GM18909 (cell line): ENCODE measurements at regions not wholly inside any gene's neighbourhood (a gene's known extent, or its start where the extent isn't known, plus 50 kb on each side); places are given as distances from the start of the nearest gene placed in this dataset.

ENCODE experiments used
- ATAC-seq: cut with Tn5 transposase; IDR thresholded peaks from one replicate; pipeline ENCODE4 v1.9.1; 2021; ENCODE audit warnings: mild to moderate bottlenecking; ENCODE audit not compliant: unreplicated experiment, poor library complexity

DNA sequence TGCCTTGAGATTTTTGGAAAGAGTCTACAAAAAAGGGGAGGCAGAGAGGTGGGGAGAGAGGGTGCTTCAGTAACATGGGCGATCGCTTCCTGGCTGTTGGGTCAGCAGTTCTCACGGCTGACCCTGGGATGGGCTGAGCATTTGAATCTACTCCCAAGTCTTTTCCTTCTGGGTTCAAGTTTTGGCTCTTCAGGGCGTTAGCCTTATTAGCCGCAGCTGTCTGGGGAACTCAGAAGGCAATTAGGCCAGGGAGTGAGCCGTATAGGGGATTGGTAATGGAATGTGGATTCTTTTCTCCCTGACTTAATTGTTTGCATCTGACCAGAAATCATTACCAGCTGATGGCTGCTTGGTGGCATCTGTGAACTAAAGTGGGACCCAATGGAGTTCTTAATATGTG is 250.5 kb upstream of the SKOR2 start:
- no peak for ATAC-seq

GRCh38 chr18:47500930-47501329 is 249.5 kb upstream of the SKOR2 start:
- ATAC-seq: no peak

- ATAC-seq: no peak
These were observed 241.2 kb upstream of the SKOR2 start for GRCh38 chr18:47492691-47493090.

DNA sequence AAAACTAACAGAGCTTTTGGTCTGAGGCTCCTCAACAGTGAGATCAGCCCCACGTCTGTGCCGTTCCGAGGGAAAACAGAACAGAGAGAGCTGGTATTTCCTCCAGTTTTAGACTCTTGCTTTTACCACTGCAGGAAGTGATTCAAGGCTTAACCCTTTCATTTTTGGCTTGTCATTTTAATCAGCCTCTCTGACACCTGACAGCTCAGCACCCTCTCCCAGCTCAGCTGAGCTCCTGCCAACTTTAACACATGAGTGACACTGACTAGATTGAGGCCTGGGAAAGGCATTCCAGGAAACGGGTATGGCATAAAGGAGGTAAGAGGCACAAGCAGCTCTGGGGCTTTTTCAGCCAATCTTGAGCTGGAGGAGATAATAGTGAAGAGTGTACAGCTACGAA is 239.4 kb upstream of the SKOR2 start:
- ATAC-seq: no peak

DNA sequence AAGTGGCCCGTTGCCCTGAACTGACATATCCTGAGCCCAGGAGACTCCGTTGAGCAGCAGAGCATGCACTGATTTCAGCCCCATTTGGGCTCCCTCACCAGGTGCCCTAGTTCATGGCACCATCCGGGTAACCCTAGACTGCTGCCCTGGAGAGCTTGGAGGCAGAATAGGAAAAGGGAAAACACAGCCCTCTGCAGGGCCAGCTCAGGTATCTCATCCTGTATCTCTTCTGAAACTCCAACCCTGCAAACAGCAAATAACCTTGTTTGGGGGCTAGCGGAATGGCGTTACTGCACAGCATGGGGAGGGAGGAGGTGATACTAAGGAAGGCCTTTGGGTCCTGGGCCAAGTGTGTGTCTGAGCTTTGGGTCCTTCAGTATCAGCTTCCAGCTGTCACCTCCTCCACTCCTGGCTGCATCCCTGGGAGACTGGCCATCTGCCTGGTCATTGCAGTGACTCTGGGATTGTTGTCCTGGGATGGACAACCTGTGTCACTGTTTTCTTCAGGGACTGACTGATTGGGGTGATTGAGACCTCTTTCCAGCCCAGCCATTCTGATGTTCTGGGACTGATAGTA is 233.8 kb upstream of the SKOR2 start:
- ATAC-seq: no peak

DNA sequence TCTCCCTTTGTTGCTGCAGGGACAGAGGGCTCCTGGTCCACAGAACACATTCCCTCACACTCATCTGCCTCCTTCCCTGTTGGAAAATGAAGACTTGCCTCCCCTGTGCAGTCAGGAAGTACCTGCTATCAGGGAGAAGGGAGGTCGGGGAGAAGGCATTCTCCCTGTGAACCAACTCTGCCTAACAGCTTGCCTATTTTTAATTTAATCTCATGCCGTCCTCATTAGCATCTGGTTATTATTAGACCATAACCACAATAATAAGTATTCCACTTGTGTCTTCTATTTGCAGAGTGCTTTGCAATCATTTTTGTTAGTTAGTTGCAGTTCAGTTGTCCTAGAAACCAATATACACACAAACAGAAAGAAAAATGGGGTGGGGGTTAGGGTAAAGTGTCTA is 232.6 kb upstream of the SKOR2 start:
- no peak for ATAC-seq

DNA sequence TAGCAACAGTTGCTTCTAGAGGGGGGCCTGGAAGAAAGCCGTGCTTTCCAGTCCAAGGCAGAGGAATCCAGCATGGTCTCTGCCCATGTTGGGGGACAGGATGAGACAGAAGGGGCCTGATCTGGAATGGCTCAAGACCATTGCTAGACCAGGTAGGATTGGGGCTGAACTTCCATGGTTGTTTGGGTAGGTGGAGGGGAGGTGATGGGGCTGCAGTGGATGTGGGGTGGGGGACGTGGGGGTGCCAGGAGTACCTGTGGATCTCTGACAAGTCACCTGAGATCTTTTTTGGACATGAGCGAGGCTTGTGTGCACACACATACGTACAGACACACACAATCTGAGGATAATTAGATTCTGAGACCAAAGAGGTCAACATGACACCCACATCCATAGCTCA is 228.7 kb upstream of the SKOR2 start:
- no peak for ATAC-seq

DNA sequence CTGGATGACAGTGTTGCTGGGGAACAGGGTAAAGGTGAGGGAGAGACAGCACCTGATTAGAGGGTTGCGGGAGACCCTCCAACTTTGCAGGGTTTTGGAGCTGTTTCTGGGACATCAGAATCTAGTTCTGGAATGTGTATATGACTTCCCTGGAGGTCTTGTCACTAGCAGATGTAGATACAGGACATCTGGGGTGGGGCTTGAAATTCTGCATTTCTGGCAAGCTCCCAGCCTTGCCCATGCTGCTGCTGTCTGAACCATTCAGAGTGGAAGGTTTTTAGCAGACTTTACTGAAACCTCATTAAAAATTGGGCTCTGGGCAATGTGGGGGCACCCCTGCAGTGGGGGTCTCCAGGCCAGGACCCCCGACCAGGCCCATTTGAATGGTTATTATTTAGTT is 220.3 kb upstream of the SKOR2 start:
- ATAC-seq: no peak

GRCh38 chr18:47470941-47471340 is 219.5 kb upstream of the SKOR2 start:
- no peak for ATAC-seq

DNA sequence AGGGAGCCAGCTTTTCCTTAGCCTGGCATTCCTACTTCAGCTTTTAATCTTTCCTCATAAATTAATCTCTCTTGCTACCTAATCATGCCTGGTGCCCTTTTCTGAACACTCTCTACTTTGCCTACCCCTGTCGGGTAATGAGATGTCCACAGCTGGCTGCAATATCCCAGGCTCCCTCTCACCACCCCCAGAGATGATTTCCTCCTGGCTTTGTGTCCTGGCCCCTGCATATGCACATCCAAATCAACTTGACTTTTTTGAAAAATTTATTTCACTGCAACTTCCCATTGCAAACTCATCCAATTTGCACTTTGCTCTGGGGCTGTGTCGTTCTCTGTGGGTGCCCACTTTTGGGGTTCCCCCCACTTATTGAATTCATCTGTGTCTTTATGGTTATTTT is 218.1 kb upstream of the SKOR2 start:
- ATAC-seq: no peak

- no peak for ATAC-seq
These were observed 210.5 kb upstream of the SKOR2 start for GRCh38 chr18:47461977-47462376.

GRCh38 chr18:47461406-47461948 is 210.0 kb upstream of the SKOR2 start:
- ATAC-seq: no peak

DNA sequence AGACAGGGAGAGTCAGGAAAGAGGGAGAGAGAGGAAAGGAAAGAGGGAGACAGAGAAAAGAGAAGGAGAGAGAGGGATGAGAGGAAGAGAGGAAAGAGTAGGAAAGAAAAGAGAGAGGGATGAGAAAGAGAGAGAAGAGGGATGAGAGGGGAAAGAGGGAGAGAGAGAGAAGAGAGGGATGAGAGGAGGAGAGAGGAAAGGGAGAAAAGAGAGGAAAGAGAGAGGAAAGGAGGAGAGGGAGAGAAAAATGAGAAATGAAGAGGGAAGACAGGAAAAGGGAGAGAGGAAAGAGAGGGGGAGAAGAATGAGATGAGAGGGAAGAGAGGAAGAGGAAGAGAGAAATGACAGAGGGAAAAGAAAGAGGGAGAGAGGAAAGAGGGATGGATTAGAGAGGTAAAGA is 207.0 kb upstream of the SKOR2 start:
- no peak for ATAC-seq

- ATAC-seq: no peak
These were observed 206.2 kb upstream of the SKOR2 start for GRCh38 chr18:47457614-47458013.

GRCh38 chr18:47453038-47453437 is 201.6 kb upstream of the SKOR2 start:
- no peak for ATAC-seq

DNA sequence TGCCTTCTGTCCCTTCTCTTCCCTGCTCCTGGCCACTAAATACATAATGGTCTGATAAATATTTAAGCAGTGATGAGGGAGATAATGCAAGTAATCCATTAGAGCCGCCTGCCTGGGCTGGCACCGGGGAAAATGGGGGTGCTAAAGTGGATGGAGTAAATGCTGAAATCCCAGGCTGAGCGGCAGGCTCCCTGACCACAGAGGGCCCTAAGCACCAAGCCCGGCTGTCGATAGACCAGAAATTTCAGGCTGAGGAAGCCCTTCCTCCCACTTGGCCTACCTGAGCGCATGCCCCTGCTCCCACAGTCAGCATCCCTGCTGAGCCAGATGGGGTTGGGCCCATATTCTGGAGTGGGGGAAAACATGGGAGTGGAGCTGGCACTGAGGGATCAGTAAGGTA is 197.5 kb upstream of the SKOR2 start:
- no peak for ATAC-seq

DNA sequence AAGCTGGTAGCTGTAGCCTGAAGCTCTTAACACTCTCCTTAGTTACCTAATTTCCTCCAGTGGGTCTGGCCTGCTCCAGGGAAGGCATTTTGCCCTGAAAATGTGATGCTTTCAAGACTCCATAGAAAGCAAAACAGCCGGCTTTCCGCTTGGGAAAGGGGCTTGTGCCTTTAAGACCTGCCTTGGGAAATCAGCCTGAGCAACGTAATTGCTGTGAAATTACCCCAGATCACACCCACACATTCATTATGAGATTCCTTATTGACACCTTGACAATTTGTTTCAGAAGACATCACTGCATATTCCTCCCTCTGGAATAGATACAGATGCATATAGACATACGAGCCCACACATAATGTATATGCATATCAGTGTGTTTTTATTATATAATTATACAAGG is 190.5 kb upstream of the SKOR2 start:
- ATAC-seq: no peak

GRCh38 chr18:47438001-47438400 is 186.5 kb upstream of the SKOR2 start:
- ATAC-seq: no peak

DNA sequence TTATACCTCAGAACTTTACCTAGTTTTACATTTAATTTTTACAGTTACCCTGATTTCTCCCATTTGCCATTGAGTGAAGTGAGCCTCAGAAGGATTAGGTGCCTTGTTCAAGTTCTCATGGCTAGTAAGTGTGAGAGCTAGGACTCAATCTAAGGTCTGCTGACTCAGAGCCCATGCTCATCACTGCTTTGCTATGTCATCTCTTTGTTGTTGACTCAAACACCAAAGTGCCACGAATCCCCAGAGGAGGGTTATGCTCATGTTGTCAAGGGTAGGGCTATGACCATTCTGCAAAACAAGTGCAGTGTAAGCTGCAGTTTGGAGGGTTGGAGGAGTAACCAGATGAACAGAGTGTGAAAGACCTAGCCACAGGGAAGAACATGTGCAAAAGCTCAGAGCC is 185.4 kb upstream of the SKOR2 start:
- no peak for ATAC-seq

GRCh38 chr18:47434214-47434746 is 182.8 kb upstream of the SKOR2 start:
- ATAC-seq: no peak

DNA sequence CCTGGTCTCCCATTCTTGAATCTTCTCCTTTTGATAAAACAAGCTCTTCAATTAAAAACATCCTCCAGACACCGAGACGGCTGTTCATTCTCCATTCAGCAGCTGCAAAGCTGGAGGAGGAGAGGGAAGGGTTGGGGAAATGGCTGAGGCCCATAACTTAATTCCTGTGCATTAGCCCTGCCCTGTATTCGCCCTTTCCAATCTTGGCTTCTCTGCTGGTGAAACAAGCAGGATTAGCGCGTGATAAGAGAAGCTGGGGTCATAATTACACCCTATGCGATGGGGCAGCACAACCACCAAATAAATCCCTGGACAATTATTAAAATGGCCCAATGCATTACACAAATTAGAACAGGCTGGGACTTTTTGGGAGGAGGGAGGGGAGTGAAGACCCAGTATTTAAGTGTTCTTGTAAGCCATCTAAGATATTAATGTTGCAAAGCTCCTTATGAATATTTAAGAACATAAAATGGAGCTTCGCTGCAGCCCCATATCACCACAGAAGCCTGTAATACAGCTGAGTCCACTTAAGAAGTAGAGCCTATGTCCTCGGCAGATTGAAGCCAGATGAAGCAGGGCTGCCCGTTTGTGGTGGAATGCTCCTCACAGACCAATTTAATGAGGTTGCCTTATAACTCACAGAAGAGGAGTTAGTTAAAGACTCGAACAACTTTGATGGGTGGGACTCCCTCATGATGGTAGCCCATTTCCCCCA is 176.6 kb upstream of the SKOR2 start:
- no peak for ATAC-seq

GRCh38 chr18:47427072-47427471 is 175.6 kb upstream of the SKOR2 start:
- ATAC-seq: no peak
